CD14-positive monocyte (primary cell): ENCODE measurements at regions not wholly inside any gene's neighbourhood (a gene's known extent, or its start where the extent isn't known, plus 50 kb on each side); places are given as distances from the start of the nearest gene placed in this dataset.

Source experiments
- DNase-seq, 3 donors: peaks; one replicate each; pipeline ENCODE4 v3.0.0-alpha.2; 2011 to 2022
- H2AFZ ChIP-seq: 2 replicates; pipeline ENCODE4 v1.6.0; 2012; ENCODE audit warnings: mild to moderate bottlenecking, low read depth, low read length, inconsistent platforms; ENCODE audit not compliant: insufficient read depth, poor library complexity, severe bottlenecking
- H3K27ac ChIP-seq, 2 donors: 1 replicate in 1 of 2; 2 replicates in 1 of 2; pipeline ENCODE4 v1.5.1; 2012 to 2013; ENCODE audit warnings: low read length in 2 of 2, control low read depth in 1 of 2, inconsistent platforms in 1 of 2, low read depth in 1 of 2, mild to moderate bottlenecking in 1 of 2
- H3K27me3 ChIP-seq, 2 donors: one replicate each; pipeline versions ENCODE4 v1.6.0 to v1.6.1; 2011 to 2013; ENCODE audit warnings: low read length in 2 of 2; ENCODE audit not compliant: control insufficient read depth in 2 of 2, insufficient read depth in 2 of 2
- H3K36me3 ChIP-seq, 2 donors: replicated peaks in 1 of 2; 1 replicate in 1 of 2; 2 replicates in 1 of 2; pipeline versions ENCODE4 v1.5.1 to v1.6.1; 2012 to 2013; ENCODE audit warnings: low read length in 2 of 2, control low read depth in 1 of 2, inconsistent platforms in 1 of 2, mild to moderate bottlenecking in 1 of 2; ENCODE audit not compliant: insufficient read depth in 2 of 2, control insufficient read depth in 1 of 2
- H3K4me1 ChIP-seq, 2 donors: 1 replicate in 1 of 2; 2 replicates in 1 of 2; pipeline versions ENCODE4 v1.5.1 to v1.6.1; 2012 to 2013; ENCODE audit warnings: low read length in 2 of 2, control low read depth in 1 of 2, inconsistent platforms in 1 of 2, mild to moderate bottlenecking in 1 of 2, moderate library complexity in 1 of 2; ENCODE audit not compliant: insufficient read depth in 2 of 2, control insufficient read depth in 1 of 2
- H3K4me2 ChIP-seq: replicated peaks from 2 replicates; pipeline ENCODE3; 2012; ENCODE audit warnings: low read length, moderate library complexity, mild to moderate bottlenecking; ENCODE audit not compliant: poor library complexity, severe bottlenecking; ENCODE audit errors: extremely low read depth
- H3K4me3 ChIP-seq, 3 experiments: fragments of 200-600 bp in 1 of 3; sonication (generic) in 1 of 3; replicated peaks in 1 of 3; 1 replicate in 2 of 3; 2 replicates in 1 of 3; pipeline ENCODE4 v1.5.1; 2011 to 2013; ENCODE audit warnings: low read length in 3 of 3, mild to moderate bottlenecking in 3 of 3, control low read depth in 2 of 3, low read depth in 2 of 3, inconsistent platforms in 1 of 3, moderate library complexity in 1 of 3
- H3K79me2 ChIP-seq: 2 replicates; pipeline ENCODE4 v1.6.0; 2012; ENCODE audit warnings: mild to moderate bottlenecking, control low read depth, inconsistent platforms, low read length, moderate library complexity; ENCODE audit not compliant: insufficient read depth
- H3K9ac ChIP-seq: 2 replicates; pipeline ENCODE4 v1.6.0; 2017; ENCODE audit warnings: low read length, mild to moderate bottlenecking; ENCODE audit not compliant: insufficient read depth, poor library complexity, severe bottlenecking
- H3K9me3 ChIP-seq, 2 donors: replicated peaks in 1 of 2; 1 replicate in 1 of 2; 2 replicates in 1 of 2; pipeline versions ENCODE4 v1.5.1 to v1.6.1; 2012 to 2013; ENCODE audit warnings: low read length in 2 of 2, control low read depth in 1 of 2; ENCODE audit not compliant: control insufficient read depth in 1 of 2, insufficient read depth in 1 of 2
- H4K20me1 ChIP-seq: 2 replicates; pipeline ENCODE4 v1.6.0; 2012; ENCODE audit warnings: mild to moderate bottlenecking, low read length, control low read depth, moderate library complexity; ENCODE audit not compliant: insufficient read depth
- H3K27ac Mint-ChIP-seq, 7 donors: one replicate each; pipeline ENCODE4 v1.8.0; 2020; ENCODE audit warnings: mild to moderate bottlenecking in 7 of 7, mixed read lengths in 7 of 7, moderate library complexity in 6 of 7, inconsistent platforms in 2 of 7
- H3K27me3 Mint-ChIP-seq, 3 donors: one replicate each; pipeline ENCODE4 v1.8.0; 2021 to 2022; ENCODE audit warnings: low read depth in 3 of 3, mild to moderate bottlenecking in 3 of 3, mixed read lengths in 3 of 3, moderate library complexity in 3 of 3, inconsistent platforms in 1 of 3
- H3K36me3 Mint-ChIP-seq, 2 donors: one replicate each; pipeline ENCODE4 v1.8.0; 2020; ENCODE audit warnings: mixed read lengths in 2 of 2, inconsistent platforms in 1 of 2, mild to moderate bottlenecking in 1 of 2
- H3K4me1 Mint-ChIP-seq: one replicate; pipeline ENCODE4 v1.8.0; 2020; ENCODE audit warnings: mild to moderate bottlenecking, mixed read lengths
- H3K4me3 Mint-ChIP-seq, 2 donors: one replicate each; pipeline ENCODE4 v1.8.0; 2020; ENCODE audit warnings: mild to moderate bottlenecking in 2 of 2, mixed read lengths in 2 of 2, moderate library complexity in 1 of 2
- H3K9me3 Mint-ChIP-seq, 7 donors: one replicate each; pipeline ENCODE4 v1.8.0; 2020 to 2022; ENCODE audit warnings: mixed read lengths in 7 of 7, mild to moderate bottlenecking in 6 of 7, moderate library complexity in 6 of 7, inconsistent platforms in 2 of 7
- CTCF ChIP-seq: fragments of 200-600 bp; IDR thresholded peaks from one replicate; pipeline ENCODE4 v1.8.0; 2022; ENCODE audit warnings: antibody characterized with exemption, mild to moderate bottlenecking
- WGBS: methylation state at CpG from one replicate; pipeline ENCODE4 v1.1.5; 2013; ENCODE audit warnings: missing lambda C conversion rate; ENCODE audit not compliant: insufficient coverage; 5-methylcytosine and 5-hydroxymethylcytosine counted together
- intact Hi-C, 2 donors: fragments of 100-400 bp; cut with micrococcal nuclease; formaldehyde crosslinking; loops; one replicate each; pipeline versions ENCODE4 v1.15.0 to v1.15.1; 2023

- H3K4me1 ChIP-seq: peaks cover 73 to 78% of the 10 kb centered on the region in 2 donors
- Mint-ChIP-seq H3K9me3 (peaks cover 2 to 19% (median 9%) of the 10 kb centered on the region in 7 donors), H3K36me3 (peaks cover 17 to 19% of the 10 kb centered on the region in 2 donors), H3K27me3 (peaks cover 0 to 6% (median 1%) of the 10 kb centered on the region in 3 donors), H3K27ac (peak overlapping the region; percentile 98 to 100 (median 100)), H3K4me3 (peak overlapping the region in 1 of 2 donors; percentile 0), H3K4me1 (peaks cover 82% of the 10 kb centered on the region)
- H3K9me3 ChIP-seq: peaks cover 0 to 5% of the 10 kb centered on the region in 2 donors
- peak overlapping the region; percentile 30 for H3K4me2 ChIP-seq
- no peaks in the 10 kb centered on the region for H3K79me2 ChIP-seq
- peak overlapping the region; percentile 98 for H3K27ac ChIP-seq
- H3K9ac ChIP-seq: peak overlapping the region; percentile 2
- intact Hi-C loops: no loop called here
- no peak for DNase-seq
- H2AFZ ChIP-seq: peak overlapping the region; percentile 37
- no peaks in the 10 kb centered on the region for H3K36me3 ChIP-seq
- 94% methylated on average over 3 of the region's 6 CpGs for WGBS
- no peaks in the 10 kb centered on the region for H4K20me1 ChIP-seq
- TF ChIP-seq CTCF: no peak
- no peaks in the 10 kb centered on the region for H3K27me3 ChIP-seq
- peak overlapping the region in 1 of 3 experiments; percentile 33 for H3K4me3 ChIP-seq
Observed at GRCh38 chr20:1817577-1818211, 77.5 kb upstream of the SIRPA start.

- H3K4me2 ChIP-seq: peak overlapping the region; percentile 30
- H3K9me3 Mint-ChIP-seq: peaks cover 0 to 9% (median 3%) of the 10 kb centered on the region in 7 donors
Observed at GRCh38 chr20:1816384-1817381, 78.5 kb upstream of the SIRPA start.

More at GRCh38 chr20:1816384-1817381, 78.5 kb upstream of the SIRPA start:
- H3K9me3 ChIP-seq: peaks cover 0 to 1% of the 10 kb centered on the region in 2 donors
- intact Hi-C loops: no loop called here
- H3K79me2 ChIP-seq: no peaks in the 10 kb centered on the region
- peak overlapping the region in 1 of 2 donors; percentile 30 for H3K4me3 Mint-ChIP-seq
- peaks cover 77 to 83% of the 10 kb centered on the region in 2 donors for H3K4me1 ChIP-seq
- 26% methylated on average over 5 of the region's 16 CpGs for WGBS
- H3K36me3 Mint-ChIP-seq: peaks cover 13 to 17% of the 10 kb centered on the region in 2 donors
- H3K4me1 Mint-ChIP-seq: peaks cover 83% of the 10 kb centered on the region
- TF ChIP-seq CTCF: no peak
- H3K27ac Mint-ChIP-seq: peak overlapping the region; percentile 62 to 100 (median 99)
- H3K36me3 ChIP-seq: no peaks in the 10 kb centered on the region
- H2AFZ ChIP-seq: peak overlapping the region; percentile 37
- peak overlapping the region in 1 of 3 experiments; percentile 19 for H3K4me3 ChIP-seq
- H3K27me3 ChIP-seq: no peaks in the 10 kb centered on the region
- peak in 2 of 3 donors; percentile 50 to 59 for DNase-seq
- H4K20me1 ChIP-seq: no peaks in the 10 kb centered on the region
- H3K27ac ChIP-seq: peak overlapping the region; percentile 98
- no peak overlapping the region for H3K9ac ChIP-seq
- peaks cover 0 to 6% (median 1%) of the 10 kb centered on the region in 3 donors for H3K27me3 Mint-ChIP-seq
